ENCODE measurements at regions not wholly inside any gene's neighbourhood (a gene's known extent, or its start where the extent isn't known, plus 50 kb on each side); places are given as distances from the start of the nearest gene placed in this dataset.

DNA sequence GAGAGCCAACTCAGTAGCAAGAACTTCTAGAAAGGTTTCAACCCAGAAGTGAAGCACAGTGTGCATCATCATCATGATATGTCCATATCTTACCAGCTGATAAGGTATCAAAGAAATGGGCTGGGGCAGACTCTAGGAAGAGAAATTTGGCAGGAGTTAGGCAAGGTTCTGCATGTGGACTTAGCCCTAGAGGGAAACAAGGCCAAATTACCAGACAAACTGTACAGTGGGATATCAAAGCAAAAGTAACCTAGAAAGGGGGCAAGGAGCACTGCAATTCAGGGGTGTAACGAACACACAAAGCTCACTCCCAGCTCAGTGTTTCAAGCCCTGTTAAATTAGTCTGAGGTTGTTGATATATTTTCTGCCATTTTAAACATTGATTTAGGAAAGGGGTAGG is 407.4 kb downstream of the SMARCA1 start:
- no peak for TF ChIP-seq EZH2 (IDR thresholded peaks at IDR 0.05)
- TF ChIP-seq, protein P1, sequence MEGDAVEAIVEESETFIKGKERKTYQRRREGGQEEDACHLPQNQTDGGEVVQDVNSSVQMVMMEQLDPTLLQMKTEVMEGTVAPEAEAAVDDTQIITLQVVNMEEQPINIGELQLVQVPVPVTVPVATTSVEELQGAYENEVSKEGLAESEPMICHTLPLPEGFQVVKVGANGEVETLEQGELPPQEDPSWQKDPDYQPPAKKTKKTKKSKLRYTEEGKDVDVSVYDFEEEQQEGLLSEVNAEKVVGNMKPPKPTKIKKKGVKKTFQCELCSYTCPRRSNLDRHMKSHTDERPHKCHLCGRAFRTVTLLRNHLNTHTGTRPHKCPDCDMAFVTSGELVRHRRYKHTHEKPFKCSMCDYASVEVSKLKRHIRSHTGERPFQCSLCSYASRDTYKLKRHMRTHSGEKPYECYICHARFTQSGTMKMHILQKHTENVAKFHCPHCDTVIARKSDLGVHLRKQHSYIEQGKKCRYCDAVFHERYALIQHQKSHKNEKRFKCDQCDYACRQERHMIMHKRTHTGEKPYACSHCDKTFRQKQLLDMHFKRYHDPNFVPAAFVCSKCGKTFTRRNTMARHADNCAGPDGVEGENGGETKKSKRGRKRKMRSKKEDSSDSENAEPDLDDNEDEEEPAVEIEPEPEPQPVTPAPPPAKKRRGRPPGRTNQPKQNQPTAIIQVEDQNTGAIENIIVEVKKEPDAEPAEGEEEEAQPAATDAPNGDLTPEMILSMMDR (IDR thresholded peaks at IDR 0.05), result no peak
- no peak for TF ChIP-seq EZH2phosphoT487 (IDR thresholded peaks at IDR 0.05)
